AG04450 (cell line): ENCODE measurements at regions not wholly inside any gene's neighbourhood (a gene's known extent, or its start where the extent isn't known, plus 50 kb on each side); places are given as distances from the start of the nearest gene placed in this dataset.

Source experiments
- CTCF ChIA-PET: fragments of 300-600, 350-600 bp; formaldehyde crosslinking; extraction: SDS; loops from one replicate; lab custom pipeline; 2022; ENCODE audit warnings: antibody characterized with exemption, inconsistent platforms; lab: Charles Lee
- POLR2A ChIA-PET: fragments of 350-600 bp; formaldehyde crosslinking; extraction: SDS; loops from one replicate; lab custom pipeline; 2021; ENCODE audit warnings: antibody characterized with exemption, inconsistent platforms; lab: Yijun Ruan, JAX
- DNase-seq: peaks from one replicate; pipeline ENCODE4 v3.0.0-alpha.2; 2011; ENCODE audit warnings: low read depth, low spot score
- H3K27ac ChIP-seq: one replicate; pipeline ENCODE4 v1.5.1; 2012; ENCODE audit warnings: low read depth, low read length, control low read depth
- H3K27me3 ChIP-seq: one replicate; pipeline ENCODE4 v1.6.0; 2012; ENCODE audit warnings: low read length; ENCODE audit not compliant: control insufficient read depth, insufficient read depth
- H3K4me3 ChIP-seq: 2 replicates; pipeline ENCODE4 v1.5.1; 2011; ENCODE audit warnings: mild to moderate bottlenecking, low read depth, low read length, control low read depth
- H3K9me3 ChIP-seq: 2 replicates; pipeline ENCODE4 v1.5.1; 2012; ENCODE audit warnings: low read length; ENCODE audit not compliant: control insufficient read depth, insufficient read depth
- CTCF ChIP-seq: IDR thresholded peaks from 2 replicates; pipeline ENCODE4 v1.5.1; 2011; ENCODE audit warnings: low read depth, low read length, control low read depth, inconsistent platforms

DNA sequence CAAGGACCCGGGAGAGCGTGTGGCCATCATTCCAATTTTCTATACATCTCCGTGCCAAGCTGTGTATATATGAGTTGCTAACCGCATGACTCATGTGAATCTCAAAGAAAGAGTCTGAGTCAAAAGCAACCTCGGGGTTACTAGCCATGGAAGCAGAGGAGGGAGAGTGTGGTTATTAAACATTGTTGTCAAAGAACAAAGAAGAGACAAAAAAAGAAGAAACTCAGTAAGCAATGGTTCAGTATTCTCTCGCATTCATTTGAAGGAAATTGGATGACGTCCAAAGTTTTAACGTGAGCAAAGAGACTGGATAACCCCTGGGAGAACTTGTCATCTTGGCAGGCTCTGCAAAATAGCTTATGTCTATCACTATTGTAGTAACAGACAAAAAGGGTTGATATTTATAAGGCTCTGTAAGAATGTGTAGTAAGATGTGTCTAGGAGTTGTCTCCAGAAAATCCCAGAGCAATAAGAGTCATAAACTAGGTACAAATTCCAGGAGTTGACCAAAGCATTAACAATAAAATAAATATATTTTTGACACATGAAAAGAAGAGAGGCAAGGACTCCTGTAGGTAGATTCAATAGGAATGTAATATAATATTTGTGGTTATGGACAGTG lies 52.8 kb upstream of the GRM7 start:
- no peak for TF ChIP-seq CTCF
- ChIA-PET POLR2A (no interaction called here), CTCF (no interaction called here)
- Histone ChIP-seq H3K9me3 (peaks cover 3% of the 10 kb centered on the region; the same call in 1 of the 2 replicates), H3K4me3 (no peak overlapping the region), H3K27ac (no peak overlapping the region), H3K27me3 (no peaks in the 10 kb centered on the region)
- DNase-seq, result no peak

GRCh38 chr3:6809349-6809748 lies 51.6 kb upstream of the GRM7 start:
- POLR2A ChIA-PET, result no interaction called here
- CTCF ChIA-PET, result no interaction called here

More at GRCh38 chr3:6809349-6809748, 51.6 kb upstream of the GRM7 start:
- no peak overlapping the region for H3K27ac ChIP-seq
- H3K9me3 ChIP-seq, result peaks cover 8% of the 10 kb centered on the region; the same call in 1 of the 2 replicates
- H3K4me3 ChIP-seq, result no peak overlapping the region
- no peaks in the 10 kb centered on the region for H3K27me3 ChIP-seq
- DNase-seq, result no peak
- no peak for TF ChIP-seq CTCF
